Liver (tissue), 8 donors: ENCODE measurements at regions not wholly inside any gene's neighbourhood (a gene's known extent, or its start where the extent isn't known, plus 50 kb on each side); places are given as distances from the start of the nearest gene placed in this dataset.

Source experiments
- DNase-seq: peaks from one replicate; pipeline ENCODE4 v3.0.0-alpha.2; 2017; ENCODE audit warnings: low spot score
- H3K27ac ChIP-seq, 2 donors: one replicate each; pipeline ENCODE4 v1.7.0; 2013; ENCODE audit warnings: inconsistent platforms in 2 of 2, low read length in 2 of 2, control low read depth in 1 of 2, low read depth in 1 of 2, mild to moderate bottlenecking in 1 of 2
- H3K27me3 ChIP-seq, 4 donors: one replicate each; pipeline versions ENCODE4 v1.6.1 to v1.7.0; 2013; ENCODE audit warnings: low read length in 3 of 4, inconsistent platforms in 1 of 4, mild to moderate bottlenecking in 1 of 4, moderate library complexity in 1 of 4; ENCODE audit not compliant: control insufficient read depth in 4 of 4, insufficient read depth in 4 of 4
- H3K36me3 ChIP-seq, 4 donors: one replicate each; pipeline versions ENCODE4 v1.6.1 to v1.7.0; 2013; ENCODE audit warnings: low read length in 3 of 4, mild to moderate bottlenecking in 3 of 4, low read depth in 1 of 4, moderate library complexity in 1 of 4; ENCODE audit not compliant: control insufficient read depth in 4 of 4, insufficient read depth in 3 of 4
- H3K4me1 ChIP-seq, 4 donors: one replicate each; pipeline versions ENCODE4 v1.6.1 to v1.7.0; 2013; ENCODE audit warnings: low read length in 3 of 4, mild to moderate bottlenecking in 3 of 4, moderate library complexity in 1 of 4; ENCODE audit not compliant: control insufficient read depth in 4 of 4, insufficient read depth in 4 of 4
- H3K4me3 ChIP-seq, 3 donors: one replicate each; pipeline versions ENCODE4 v1.6.1 to v1.7.0; 2013; ENCODE audit warnings: low read length in 3 of 3, control low read depth in 1 of 3, low read depth in 1 of 3, mild to moderate bottlenecking in 1 of 3
- H3K9ac ChIP-seq, 2 donors: one replicate each; pipeline ENCODE4 v1.7.0; 2013; ENCODE audit warnings: low read length in 2 of 2, mild to moderate bottlenecking in 2 of 2, moderate library complexity in 2 of 2, control low read depth in 1 of 2, low read depth in 1 of 2
- H3K9me3 ChIP-seq, 4 donors: one replicate each; pipeline versions ENCODE4 v1.6.1 to v1.7.0; 2013; ENCODE audit warnings: low read length in 3 of 4; ENCODE audit not compliant: control insufficient read depth in 4 of 4
- CTCF ChIP-seq: fragments of 150-350 bp; IDR thresholded peaks from 2 replicates; pipeline ENCODE4 v1.5.1; 2017; ENCODE audit warnings: improper control_type of control experiment, low read depth, low read length; ENCODE audit not compliant: missing input control
- EGR1 ChIP-seq, 2 donors: IDR thresholded peaks; 2 replicates each; pipeline ENCODE4 v1.6.1; 2016 to 2018; ENCODE audit warnings: antibody characterized with exemption in 2 of 2, low read depth in 2 of 2
- FOXA1 ChIP-seq: IDR thresholded peaks from 2 replicates; pipeline ENCODE4 v1.6.1; 2016; ENCODE audit warnings: antibody characterized with exemption
- FOXA2 ChIP-seq: IDR thresholded peaks from 2 replicates; pipeline ENCODE4 v1.6.1; 2016; ENCODE audit warnings: antibody characterized with exemption
- GABPA ChIP-seq, 2 donors: IDR thresholded peaks in 1 of 2; conservative IDR thresholded peaks in 1 of 2; 2 replicates each; pipeline ENCODE4 v1.6.1; 2016; ENCODE audit warnings: antibody characterized with exemption in 2 of 2, mild to moderate bottlenecking in 1 of 2, moderate library complexity in 1 of 2
- HNF4A ChIP-seq, 2 donors: conservative IDR thresholded peaks; 2 replicates each; pipeline ENCODE4 v1.6.1; 2016; ENCODE audit warnings: antibody characterized with exemption in 2 of 2, mild to moderate bottlenecking in 2 of 2
- HNF4G ChIP-seq: IDR thresholded peaks from 2 replicates; pipeline ENCODE4 v1.6.1; 2016; ENCODE audit warnings: antibody characterized with exemption
- JUND ChIP-seq, 2 donors: IDR thresholded peaks; 2 replicates each; pipeline ENCODE4 v1.6.1; 2016; ENCODE audit warnings: antibody characterized with exemption in 2 of 2
- NR2F2 ChIP-seq: IDR thresholded peaks from 2 replicates; pipeline ENCODE4 v1.6.1; 2016; ENCODE audit warnings: antibody characterized with exemption
- RAD21 ChIP-seq, 2 donors: IDR thresholded peaks; 2 replicates each; pipeline ENCODE4 v1.6.1; 2016; ENCODE audit warnings: antibody characterized with exemption in 2 of 2, mild to moderate bottlenecking in 2 of 2
- REST ChIP-seq: IDR thresholded peaks from 2 replicates; pipeline ENCODE4 v1.6.1; 2016; ENCODE audit warnings: antibody characterized with exemption, mild to moderate bottlenecking
- RXRA ChIP-seq, 2 donors: IDR thresholded peaks; 2 replicates each; pipeline ENCODE4 v1.6.1; 2017 to 2018; ENCODE audit warnings: antibody characterized with exemption in 2 of 2, mild to moderate bottlenecking in 1 of 2
- SP1 ChIP-seq: IDR thresholded peaks from 2 replicates; pipeline ENCODE4 v1.6.1; 2018; ENCODE audit warnings: antibody characterized with exemption, mild to moderate bottlenecking
- TAF1 ChIP-seq: conservative IDR thresholded peaks from 2 replicates; pipeline ENCODE4 v1.6.1; 2016; ENCODE audit warnings: antibody characterized with exemption, mild to moderate bottlenecking
- YY1 ChIP-seq: IDR thresholded peaks from 2 replicates; pipeline ENCODE4 v1.6.1; 2016; ENCODE audit warnings: antibody characterized with exemption, mild to moderate bottlenecking
- ZBTB33 ChIP-seq: IDR thresholded peaks from 2 replicates; pipeline ENCODE4 v1.6.1; 2016; ENCODE audit warnings: antibody characterized with exemption
- WGBS: extraction: QIAGEN DNeasy Blood & Tissue Kit; methylation state at CpG from one replicate; pipeline ENCODE4 v1.1.7; 2013; 5-methylcytosine and 5-hydroxymethylcytosine counted together
- TF ChIP-seq, protein P1 (sequence below): IDR thresholded peaks from 2 replicates; pipeline ENCODE4 v1.6.1; 2016; ENCODE audit warnings: antibody characterized with exemption
- TF ChIP-seq, protein P2 (sequence below): IDR thresholded peaks from 2 replicates; pipeline ENCODE4 v1.6.1; 2016; ENCODE audit warnings: antibody characterized with exemption
- donor health status: healthy.
- donor health status: healthy.
- donor health status: healthy.
- donor health status: healthy.
- donor health status: healthy.

- Histone ChIP-seq H3K9ac (no peak overlapping the region), H3K4me1 (no peaks in the 10 kb centered on the region), H3K27ac (no peak overlapping the region), H3K27me3 (no peaks in the 10 kb centered on the region), H3K9me3 (no peaks in the 10 kb centered on the region), H3K4me3 (no peak overlapping the region), H3K36me3 (no peaks in the 10 kb centered on the region)
- WGBS: 51% methylated on average over 1 of the region's 1 CpG
- TF ChIP-seq RXRA (IDR thresholded peaks at IDR 0.05) (no peak), SP1 (no peak), ZBTB33 (no peak)
- DNase-seq: no peak
Observed at GRCh38 chr5:92092239-92092638, 709.1 kb upstream of the ARRDC3 start.

DNA sequence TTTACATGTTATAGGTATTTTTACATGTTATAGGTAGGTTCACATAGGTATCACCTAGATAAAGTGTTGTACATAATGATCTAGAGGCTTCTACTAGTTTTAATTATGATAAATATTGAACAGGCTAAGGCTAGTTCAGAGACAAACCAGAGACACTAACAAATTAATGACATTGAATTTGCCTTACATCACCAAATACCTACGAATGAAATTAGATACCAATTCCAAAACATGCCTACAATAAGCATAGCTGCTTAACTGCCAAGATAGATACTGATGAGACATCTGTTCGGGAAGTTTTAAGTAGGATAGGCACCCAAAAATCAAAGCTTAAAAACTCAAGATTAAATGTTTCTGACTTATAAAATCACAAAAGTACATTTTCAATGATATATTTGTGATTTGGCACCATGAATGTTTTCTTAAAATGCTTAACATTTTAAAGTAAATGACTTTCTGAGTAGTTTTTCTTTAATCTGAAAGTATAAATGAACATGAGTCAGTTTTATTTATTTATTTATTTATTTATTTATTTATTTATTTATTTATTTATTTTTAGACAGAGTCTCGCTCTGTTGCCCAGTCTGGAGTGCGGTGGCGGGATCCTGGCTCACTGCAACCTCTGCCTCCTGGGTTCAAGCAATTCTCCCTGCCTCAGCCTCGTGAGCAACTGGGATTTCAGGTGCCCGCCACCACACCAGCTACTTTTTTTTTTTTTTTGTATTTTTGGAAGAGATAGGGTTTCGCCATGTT lies 703.1 kb upstream of the ARRDC3 start:
- H3K4me3 ChIP-seq: no peak overlapping the region
- TF ChIP-seq RAD21 (IDR thresholded peaks at IDR 0.05): no peak
- no peak for TF ChIP-seq NR2F2
- no peak for TF ChIP-seq YY1
- no peak for TF ChIP-seq JUND (IDR thresholded peaks at IDR 0.05)
- no peak for TF ChIP-seq FOXA2
- TF ChIP-seq, protein P1, sequence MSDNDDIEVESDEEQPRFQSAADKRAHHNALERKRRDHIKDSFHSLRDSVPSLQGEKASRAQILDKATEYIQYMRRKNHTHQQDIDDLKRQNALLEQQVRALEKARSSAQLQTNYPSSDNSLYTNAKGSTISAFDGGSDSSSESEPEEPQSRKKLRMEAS: no peak
- TF ChIP-seq ZBTB33: no peak
- no peak for TF ChIP-seq HNF4G
- no peak for TF ChIP-seq EGR1 (IDR thresholded peaks at IDR 0.05; ENCODE audit: low read depth in 2 of 2)
- no peak for TF ChIP-seq GABPA (IDR thresholded peaks at IDR 0.05 in 1 of 2, conservative IDR thresholded peaks at IDR 0.05 in 1 of 2)
- TF ChIP-seq FOXA1: no peak
- TF ChIP-seq REST: no peak
- no peak for TF ChIP-seq RXRA (IDR thresholded peaks at IDR 0.05)
- TF ChIP-seq CTCF: no peak
- no peak for TF ChIP-seq HNF4A (conservative IDR thresholded peaks at IDR 0.05)
- TF ChIP-seq SP1: no peak
- no peak for TF ChIP-seq TAF1
- TF ChIP-seq, protein P2, sequence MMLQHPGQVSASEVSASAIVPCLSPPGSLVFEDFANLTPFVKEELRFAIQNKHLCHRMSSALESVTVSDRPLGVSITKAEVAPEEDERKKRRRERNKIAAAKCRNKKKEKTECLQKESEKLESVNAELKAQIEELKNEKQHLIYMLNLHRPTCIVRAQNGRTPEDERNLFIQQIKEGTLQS: no peak
- WGBS: 78% methylated on average over 8 of the region's 8 CpGs

More for the DNA sequence above, 703.1 kb upstream of the ARRDC3 start:
- Histone ChIP-seq H3K27ac (no peak overlapping the region), H3K9me3 (no peaks in the 10 kb centered on the region), H3K27me3 (no peaks in the 10 kb centered on the region), H3K4me1 (no peaks in the 10 kb centered on the region), H3K36me3 (no peaks in the 10 kb centered on the region), H3K9ac (no peak overlapping the region)
- DNase-seq: no peak
